ENCODE measurements at regions not wholly inside any gene's neighbourhood (a gene's known extent, or its start where the extent isn't known, plus 50 kb on each side); places are given as distances from the start of the nearest gene placed in this dataset.
"Not testable (repeated sequence)": the region's sequence is repeated elsewhere in the genome, so short reads cannot be mapped to it uniquely, and the experiment has no call there.

- DNase-seq = no peak
Observed at GRCh38 chr3:67940210-67940952, 286.0 kb upstream of the SUCLG2 start.

- DNase-seq = no peak
Observed at GRCh38 chr3:67937498-67938118, 283.2 kb upstream of the SUCLG2 start.

- not testable (repeated sequence) for DNase-seq
Observed at GRCh38 chr3:67930394-67930793, 276.0 kb upstream of the SUCLG2 start.

GRCh38 chr3:67923796-67924195 is 269.4 kb upstream of the SUCLG2 start:
- DNase-seq = no peak

GRCh38 chr3:67920969-67921368 is 266.6 kb upstream of the SUCLG2 start:
- no peak for DNase-seq

- DNase-seq = no peak
Observed at GRCh38 chr3:67920311-67920710, 265.9 kb upstream of the SUCLG2 start.

GRCh38 chr3:67916353-67916752 is 261.9 kb upstream of the SUCLG2 start:
- no peak for DNase-seq

GRCh38 chr3:67907735-67908134 is 253.3 kb upstream of the SUCLG2 start:
- no peak for DNase-seq

GRCh38 chr3:67906261-67906660 is 251.8 kb upstream of the SUCLG2 start:
- no peak for DNase-seq

- DNase-seq = peak; percentile 30
Observed at GRCh38 chr3:67901681-67902080, 247.3 kb upstream of the SUCLG2 start.

GRCh38 chr3:67898916-67899315 is 244.5 kb upstream of the SUCLG2 start:
- DNase-seq = no peak

GRCh38 chr3:67897351-67898336 is 243.2 kb upstream of the SUCLG2 start:
- no peak for DNase-seq

- no peak for DNase-seq
Observed at GRCh38 chr3:67896130-67896529, 241.7 kb upstream of the SUCLG2 start.

GRCh38 chr3:67894510-67894909 is 240.1 kb upstream of the SUCLG2 start:
- DNase-seq = no peak

- no peak for DNase-seq
Observed at GRCh38 chr3:67884345-67884744, 229.9 kb upstream of the SUCLG2 start.

GRCh38 chr3:67883766-67884165 is 229.4 kb upstream of the SUCLG2 start:
- no peak for DNase-seq

GRCh38 chr3:67882981-67883380 is 228.6 kb upstream of the SUCLG2 start:
- DNase-seq = no peak

- no peak for DNase-seq
Observed at GRCh38 chr3:67876261-67876660, 221.8 kb upstream of the SUCLG2 start.

GRCh38 chr3:67875858-67876257 is 221.4 kb upstream of the SUCLG2 start:
- no peak for DNase-seq

- no peak for DNase-seq
Observed at GRCh38 chr3:67875338-67875737, 220.9 kb upstream of the SUCLG2 start.

GRCh38 chr3:67870477-67870876 is 216.1 kb upstream of the SUCLG2 start:
- no peak for DNase-seq

- no peak for DNase-seq
Observed at GRCh38 chr3:67866571-67866970, 212.2 kb upstream of the SUCLG2 start.

GRCh38 chr3:67864587-67865183 is 210.3 kb upstream of the SUCLG2 start:
- no peak for DNase-seq
